ENCODE measurements at regions not wholly inside any gene's neighbourhood (a gene's known extent, or its start where the extent isn't known, plus 50 kb on each side); places are given as distances from the start of the nearest gene placed in this dataset.

GRCh38 chr9:99760421-99760820 lies 61.3 kb upstream of the NR4A3 start:
- H3K27me3 ChIP-seq (ENCODE audit: control insufficient read depth, insufficient read depth, low read length) = peaks cover 2% of the 10 kb centered on the region
- no peaks in the 10 kb centered on the region for H3K36me3 ChIP-seq (ENCODE audit: control insufficient read depth, insufficient read depth, low read length)
- no peak for TF ChIP-seq CTCF (IDR thresholded peaks at IDR 0.05; ENCODE audit: insufficient read depth, low read length, severe bottlenecking)
- DNase-seq (ENCODE audit: low read depth) = no peak
- H3K4me3 ChIP-seq (ENCODE audit: low read depth, low read length) = no peak overlapping the region
- no peak for FAIRE-seq

- FAIRE-seq (no peak), DNase-seq (ENCODE audit: low read depth) (no peak)
- Histone ChIP-seq H3K36me3 (ENCODE audit: control insufficient read depth, insufficient read depth, low read length) (no peaks in the 10 kb centered on the region), H3K27me3 (ENCODE audit: control insufficient read depth, insufficient read depth, low read length) (peaks cover 2% of the 10 kb centered on the region), H3K4me3 (ENCODE audit: low read depth, low read length) (no peak overlapping the region)
- no peak for TF ChIP-seq CTCF (IDR thresholded peaks at IDR 0.05; ENCODE audit: insufficient read depth, low read length, severe bottlenecking)
These were observed 59.2 kb upstream of the NR4A3 start for GRCh38 chr9:99762470-99762869.

Measured in bronchial epithelial cell (primary cell).